ENCODE measurements at regions not wholly inside any gene's neighbourhood (a gene's known extent, or its start where the extent isn't known, plus 50 kb on each side); places are given as distances from the start of the nearest gene placed in this dataset.
"Not testable (repeated sequence)": the region's sequence is repeated elsewhere in the genome, so short reads cannot be mapped to it uniquely, and the experiment has no call there.

- H3K14ac ChIP-seq (ENCODE audit: low read length); H3K18ac ChIP-seq (ENCODE audit: low read length); H3K79me1 ChIP-seq (ENCODE audit: low read depth, low read length); H3K23ac ChIP-seq (ENCODE audit: low read depth, low read length, poor library complexity); H2BK120ac ChIP-seq (ENCODE audit: low read depth, low read length); H3K9me3 ChIP-seq (replicated peaks in 1 of 2; ENCODE audit: control insufficient read depth in 2 of 2, insufficient read depth in 1 of 2, low read depth in 1 of 2, low read length in 2 of 2); H4K91ac ChIP-seq (ENCODE audit: low read depth, low read length, poor library complexity); H3K27me3 ChIP-seq (ENCODE audit: control insufficient read depth in 3 of 3, insufficient read depth in 3 of 3, low read depth in 1 of 3, low read length in 3 of 3); DNase-seq (ENCODE audit: low spot score); H3K27ac ChIP-seq (replicated peaks; ENCODE audit: low read length); H3K4me3 ChIP-seq (ENCODE audit: low read length in 2 of 2); H2AK5ac ChIP-seq (ENCODE audit: low read depth, low read length); H4K8ac ChIP-seq (ENCODE audit: low read depth, low read length); H2BK15ac ChIP-seq (ENCODE audit: low read length); H3K9ac ChIP-seq (ENCODE audit: low read depth, low read length, poor library complexity); H3K4me2 ChIP-seq (ENCODE audit: insufficient read depth, low read length, poor library complexity, severe bottlenecking); H3K36me3 ChIP-seq (replicated peaks in 1 of 2; ENCODE audit: control insufficient read depth in 2 of 2, insufficient read depth in 2 of 2, low read length in 2 of 2); H2BK12ac ChIP-seq (ENCODE audit: low read length); H2AFZ ChIP-seq (ENCODE audit: low read length); H3K4me1 ChIP-seq (ENCODE audit: control insufficient read depth in 2 of 2, insufficient read depth in 1 of 2, low read depth in 1 of 2, low read length in 2 of 2); H3K4ac ChIP-seq (ENCODE audit: low read length); H2BK5ac ChIP-seq (ENCODE audit: low read length): not testable (repeated sequence)
- no CpG with 5 or more reads among the region's 15 CpGs for WGBS, 2 donors (ENCODE audit: extremely low coverage in 2 of 2, insufficient read length in 2 of 2, insufficient replicate concordance in 1 of 2)
Observed at GRCh38 chr7:57835161-57835560, 385.2 kb downstream of the ZNF716 start.

DNA sequence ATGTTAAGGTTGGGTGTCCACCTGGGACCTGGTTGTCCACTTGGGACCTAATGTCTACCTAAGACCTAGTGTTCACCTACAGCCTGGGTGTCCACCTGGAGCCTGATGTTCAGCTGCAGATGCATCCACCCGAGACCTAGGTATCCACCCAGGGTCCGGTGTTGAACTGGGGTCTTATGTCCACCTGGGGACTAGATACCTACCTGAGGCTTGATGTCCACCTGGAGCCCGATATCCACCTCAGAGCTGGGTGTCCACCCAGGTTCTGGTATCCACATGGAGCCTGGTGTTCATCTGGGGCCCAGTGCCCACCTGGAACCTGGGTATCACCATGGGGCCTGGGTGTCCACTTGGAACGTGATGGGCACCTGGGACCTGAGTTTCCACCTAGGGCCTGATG, 389.2 kb downstream of the ZNF716 start:
- H3K4me3 ChIP-seq (ENCODE audit: low read length in 2 of 2); DNase-seq (ENCODE audit: low spot score); H2BK15ac ChIP-seq (ENCODE audit: low read length); H3K27ac ChIP-seq (replicated peaks; ENCODE audit: low read length); H3K18ac ChIP-seq (ENCODE audit: low read length); H3K4me2 ChIP-seq (ENCODE audit: insufficient read depth, low read length, poor library complexity, severe bottlenecking); H4K91ac ChIP-seq (ENCODE audit: low read depth, low read length, poor library complexity); H2BK120ac ChIP-seq (ENCODE audit: low read depth, low read length); H3K23ac ChIP-seq (ENCODE audit: low read depth, low read length, poor library complexity); H2AK5ac ChIP-seq (ENCODE audit: low read depth, low read length); H3K79me1 ChIP-seq (ENCODE audit: low read depth, low read length); H3K27me3 ChIP-seq (ENCODE audit: control insufficient read depth in 3 of 3, insufficient read depth in 3 of 3, low read depth in 1 of 3, low read length in 3 of 3); H4K8ac ChIP-seq (ENCODE audit: low read depth, low read length); H3K4ac ChIP-seq (ENCODE audit: low read length); H3K14ac ChIP-seq (ENCODE audit: low read length); H2BK5ac ChIP-seq (ENCODE audit: low read length); H3K9me3 ChIP-seq (replicated peaks in 1 of 2; ENCODE audit: control insufficient read depth in 2 of 2, insufficient read depth in 1 of 2, low read depth in 1 of 2, low read length in 2 of 2); H3K36me3 ChIP-seq (replicated peaks in 1 of 2; ENCODE audit: control insufficient read depth in 2 of 2, insufficient read depth in 2 of 2, low read length in 2 of 2); H3K4me1 ChIP-seq (ENCODE audit: control insufficient read depth in 2 of 2, insufficient read depth in 1 of 2, low read depth in 1 of 2, low read length in 2 of 2); H3K9ac ChIP-seq (ENCODE audit: low read depth, low read length, poor library complexity); H2AFZ ChIP-seq (ENCODE audit: low read length); H2BK12ac ChIP-seq (ENCODE audit: low read length): not testable (repeated sequence)
- no CpG with 5 or more reads among the region's 4 CpGs for WGBS, 2 donors (ENCODE audit: extremely low coverage in 2 of 2, insufficient read length in 2 of 2, insufficient replicate concordance in 1 of 2)

DNA sequence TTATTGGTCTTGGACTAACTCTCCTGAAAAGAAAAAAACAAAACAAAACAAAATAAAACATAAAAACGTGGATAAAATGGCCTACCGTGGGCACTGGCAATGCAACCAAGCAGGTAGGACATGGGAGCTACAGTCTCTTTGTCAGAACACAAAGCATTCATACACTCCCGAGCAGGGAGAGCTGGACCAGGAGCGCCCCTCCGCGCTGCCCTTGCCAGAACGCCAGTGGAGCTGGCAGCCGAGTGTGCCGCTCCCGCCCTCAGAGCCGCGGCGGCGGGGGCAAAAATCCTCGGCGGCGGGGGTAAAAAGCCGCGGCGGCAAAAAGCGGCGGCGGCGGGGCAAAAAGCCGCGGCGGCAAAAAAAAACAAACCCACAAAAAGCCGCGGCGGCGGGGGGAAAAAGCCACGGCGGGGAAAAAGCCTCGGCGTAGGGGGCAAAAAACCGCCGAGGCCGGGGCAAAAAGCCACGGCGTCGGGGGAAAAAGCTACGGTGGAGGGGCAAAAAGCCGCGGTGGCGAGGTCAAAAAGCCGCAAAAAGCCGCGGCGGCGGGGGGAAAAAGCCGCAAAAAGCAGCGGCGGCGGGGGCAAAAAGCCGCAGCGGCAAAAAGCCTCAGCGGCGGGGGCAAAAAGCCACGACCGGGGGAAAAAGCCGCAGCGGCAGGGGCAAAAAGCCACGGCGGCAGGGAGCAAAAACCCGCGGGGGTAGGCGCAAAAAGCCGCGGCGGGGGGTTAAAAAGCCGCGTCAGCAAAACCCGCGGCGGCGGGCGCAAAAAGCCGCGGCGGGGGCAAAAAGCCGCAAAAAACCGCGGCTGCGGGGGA, 418.1 kb downstream of the ZNF716 start:
- Histone ChIP-seq H2BK120ac (ENCODE audit: low read depth, low read length) (no peak overlapping the region), H3K23ac (ENCODE audit: low read depth, low read length, poor library complexity) (no peak overlapping the region), H2BK5ac (ENCODE audit: low read length) (no peak overlapping the region), H2AK5ac (ENCODE audit: low read depth, low read length) (no peak overlapping the region), H2BK12ac (ENCODE audit: low read length) (no peak overlapping the region), H3K18ac (ENCODE audit: low read length) (no peak overlapping the region), H2AFZ (ENCODE audit: low read length) (no peak overlapping the region), H3K79me1 (ENCODE audit: low read depth, low read length) (no peaks in the 10 kb centered on the region), H3K4me1 (ENCODE audit: control insufficient read depth in 2 of 2, insufficient read depth in 1 of 2, low read depth in 1 of 2, low read length in 2 of 2) (no peaks in the 10 kb centered on the region), H3K4me2 (ENCODE audit: insufficient read depth, low read length, poor library complexity, severe bottlenecking) (no peak overlapping the region), H3K9ac (ENCODE audit: low read depth, low read length, poor library complexity) (no peak overlapping the region), H3K27ac (replicated peaks; ENCODE audit: low read length) (no peak overlapping the region), H3K27me3 (ENCODE audit: control insufficient read depth in 3 of 3, insufficient read depth in 3 of 3, low read depth in 1 of 3, low read length in 3 of 3) (no peaks in the 10 kb centered on the region), H3K9me3 (replicated peaks in 1 of 2; ENCODE audit: control insufficient read depth in 2 of 2, insufficient read depth in 1 of 2, low read depth in 1 of 2, low read length in 2 of 2) (no peaks in the 10 kb centered on the region), H3K4me3 (ENCODE audit: low read length in 2 of 2) (no peak overlapping the region), H3K14ac (ENCODE audit: low read length) (no peak overlapping the region), H4K8ac (ENCODE audit: low read depth, low read length) (no peak overlapping the region), H3K36me3 (replicated peaks in 1 of 2; ENCODE audit: control insufficient read depth in 2 of 2, insufficient read depth in 2 of 2, low read length in 2 of 2) (no peaks in the 10 kb centered on the region), H3K4ac (ENCODE audit: low read length) (no peak overlapping the region), H2BK15ac (ENCODE audit: low read length) (no peak overlapping the region), H4K91ac (ENCODE audit: low read depth, low read length, poor library complexity) (no peak overlapping the region)
- DNase-seq (ENCODE audit: low spot score), result no peak
- WGBS, 2 donors (ENCODE audit: extremely low coverage in 2 of 2, insufficient read length in 2 of 2, insufficient replicate concordance in 1 of 2), result no CpG with 5 or more reads among the region's 84 CpGs

GRCh38 chr7:57868771-57869483, 418.9 kb downstream of the ZNF716 start:
- H2BK12ac ChIP-seq (ENCODE audit: low read length), result no peak overlapping the region
- no peak overlapping the region for H3K18ac ChIP-seq (ENCODE audit: low read length)
- no peak overlapping the region for H3K14ac ChIP-seq (ENCODE audit: low read length)
- no peaks in the 10 kb centered on the region for H3K27me3 ChIP-seq (ENCODE audit: control insufficient read depth in 3 of 3, insufficient read depth in 3 of 3, low read depth in 1 of 3, low read length in 3 of 3)
- H2AK5ac ChIP-seq (ENCODE audit: low read depth, low read length), result no peak overlapping the region
- H3K9me3 ChIP-seq (replicated peaks in 1 of 2; ENCODE audit: control insufficient read depth in 2 of 2, insufficient read depth in 1 of 2, low read depth in 1 of 2, low read length in 2 of 2), result no peaks in the 10 kb centered on the region
- H4K91ac ChIP-seq (ENCODE audit: low read depth, low read length, poor library complexity), result no peak overlapping the region
- no peak for DNase-seq (ENCODE audit: low spot score)
- no peaks in the 10 kb centered on the region for H3K36me3 ChIP-seq (replicated peaks in 1 of 2; ENCODE audit: control insufficient read depth in 2 of 2, insufficient read depth in 2 of 2, low read length in 2 of 2)
- H3K27ac ChIP-seq (replicated peaks; ENCODE audit: low read length), result no peak overlapping the region
- WGBS, 2 donors (ENCODE audit: extremely low coverage in 2 of 2, insufficient read length in 2 of 2, insufficient replicate concordance in 1 of 2), result no CpG with 5 or more reads among the region's 66 CpGs
- H4K8ac ChIP-seq (ENCODE audit: low read depth, low read length), result no peak overlapping the region
- no peak overlapping the region for H2BK15ac ChIP-seq (ENCODE audit: low read length)
- no peaks in the 10 kb centered on the region for H3K4me1 ChIP-seq (ENCODE audit: control insufficient read depth in 2 of 2, insufficient read depth in 1 of 2, low read depth in 1 of 2, low read length in 2 of 2)
- no peak overlapping the region for H3K9ac ChIP-seq (ENCODE audit: low read depth, low read length, poor library complexity)
- H3K4me3 ChIP-seq (ENCODE audit: low read length in 2 of 2), result no peak overlapping the region
- no peak overlapping the region for H3K4ac ChIP-seq (ENCODE audit: low read length)
- no peak overlapping the region for H2BK5ac ChIP-seq (ENCODE audit: low read length)
- H2BK120ac ChIP-seq (ENCODE audit: low read depth, low read length), result no peak overlapping the region
- H3K79me1 ChIP-seq (ENCODE audit: low read depth, low read length), result no peaks in the 10 kb centered on the region
- no peak overlapping the region for H3K23ac ChIP-seq (ENCODE audit: low read depth, low read length, poor library complexity)
- H3K4me2 ChIP-seq (ENCODE audit: insufficient read depth, low read length, poor library complexity, severe bottlenecking), result no peak overlapping the region
- no peak overlapping the region for H2AFZ ChIP-seq (ENCODE audit: low read length)

Measured in neuronal stem cell (in vitro differentiated cells).